ENCODE measurements at regions not wholly inside any gene's neighbourhood (a gene's known extent, or its start where the extent isn't known, plus 50 kb on each side); places are given as distances from the start of the nearest gene placed in this dataset.

- no peak for DNase-seq (ENCODE audit: low read depth in 1 of 2, low spot score in 1 of 2)
Measured at GRCh38 chr14:95466506-95466905, 49.9 kb downstream of the SYNE3 start.

- no peak for DNase-seq (ENCODE audit: low read depth in 1 of 2, low spot score in 1 of 2)
Measured at GRCh38 chr14:95465936-95466335, 50.5 kb downstream of the SYNE3 start.

GRCh38 chr14:95465358-95465757, 51.1 kb downstream of the SYNE3 start:
- DNase-seq (ENCODE audit: low read depth in 1 of 2, low spot score in 1 of 2): no peak

GRCh38 chr14:95464514-95464913, 51.9 kb downstream of the SYNE3 start:
- no peak for DNase-seq (ENCODE audit: low read depth in 1 of 2, low spot score in 1 of 2)

- DNase-seq (ENCODE audit: low read depth in 1 of 2, low spot score in 1 of 2): no peak
Measured at GRCh38 chr14:95464103-95464502, 52.3 kb downstream of the SYNE3 start.

- DNase-seq (ENCODE audit: low read depth in 1 of 2, low spot score in 1 of 2): peak in 1 of 2 donors; percentile 18
Measured at GRCh38 chr14:95463171-95463901, 53.1 kb downstream of the SYNE3 start.

GRCh38 chr14:95462491-95462890, 54.0 kb downstream of the SYNE3 start:
- DNase-seq (ENCODE audit: low read depth in 1 of 2, low spot score in 1 of 2): no peak

GRCh38 chr14:95460647-95461478, 55.6 kb downstream of the SYNE3 start:
- no peak for DNase-seq (ENCODE audit: low read depth in 1 of 2, low spot score in 1 of 2)

- DNase-seq (ENCODE audit: low read depth in 1 of 2, low spot score in 1 of 2): no peak
Measured at GRCh38 chr14:95458906-95459305, 57.5 kb downstream of the SYNE3 start.

- no peak for DNase-seq (ENCODE audit: low read depth in 1 of 2, low spot score in 1 of 2)
Measured at GRCh38 chr14:95458459-95458858, 58.0 kb downstream of the SYNE3 start.

GRCh38 chr14:95456281-95456680, 60.2 kb downstream of the SYNE3 start:
- no peak for DNase-seq (ENCODE audit: low read depth in 1 of 2, low spot score in 1 of 2)

GRCh38 chr14:95455246-95455645, 61.2 kb downstream of the SYNE3 start:
- no peak for DNase-seq (ENCODE audit: low read depth in 1 of 2, low spot score in 1 of 2)

GRCh38 chr14:95453713-95453980, 62.8 kb downstream of the SYNE3 start:
- no peak for DNase-seq (ENCODE audit: low read depth in 1 of 2, low spot score in 1 of 2)

GRCh38 chr14:95452893-95453712, 63.3 kb downstream of the SYNE3 start:
- DNase-seq (ENCODE audit: low read depth in 1 of 2, low spot score in 1 of 2): no peak

GRCh38 chr14:95452176-95452892, 64.1 kb downstream of the SYNE3 start:
- DNase-seq (ENCODE audit: low read depth in 1 of 2, low spot score in 1 of 2): no peak

- DNase-seq (ENCODE audit: low read depth in 1 of 2, low spot score in 1 of 2): no peak
Measured at GRCh38 chr14:95449131-95449530, 67.3 kb downstream of the SYNE3 start.

GRCh38 chr14:95446470-95446869, 70.0 kb downstream of the SYNE3 start:
- DNase-seq (ENCODE audit: low read depth in 1 of 2, low spot score in 1 of 2): no peak

GRCh38 chr14:95445676-95446075, 70.8 kb downstream of the SYNE3 start:
- DNase-seq (ENCODE audit: low read depth in 1 of 2, low spot score in 1 of 2): no peak

- DNase-seq (ENCODE audit: low read depth in 1 of 2, low spot score in 1 of 2): no peak
Measured at GRCh38 chr14:95445161-95445560, 71.3 kb downstream of the SYNE3 start.

GRCh38 chr14:95444132-95445129, 72.0 kb downstream of the SYNE3 start:
- no peak for DNase-seq (ENCODE audit: low read depth in 1 of 2, low spot score in 1 of 2)
